Skeletal muscle cell (primary cell): ENCODE measurements at regions not wholly inside any gene's neighbourhood (a gene's known extent, or its start where the extent isn't known, plus 50 kb on each side); places are given as distances from the start of the nearest gene placed in this dataset.
A peak's percentile ranks its signal among the peaks of the same experiment; 100 is the strongest.

Experiments used
- DNase-seq: peaks from one replicate; pipeline ENCODE4 v3.0.0-alpha.2; 2010; ENCODE audit warnings: low read depth
- H3K4me3 ChIP-seq: 2 replicates; pipeline ENCODE4 v1.5.1; 2011; ENCODE audit warnings: low read depth, mild to moderate bottlenecking, control low read depth, low read length, moderate library complexity

- no peak for DNase-seq
Observed at GRCh38 chr14:65334765-65335410, 77.6 kb upstream of the FUT8 start.

GRCh38 chr14:65335411-65335947 is 77.1 kb upstream of the FUT8 start:
- H3K4me3 ChIP-seq: no peak overlapping the region
- DNase-seq: no peak

More at GRCh38 chr14:65334765-65335410, 77.6 kb upstream of the FUT8 start:
- H3K4me3 ChIP-seq: no peak overlapping the region

GRCh38 chr14:65336191-65336591 is 76.3 kb upstream of the FUT8 start:
- H3K4me3 ChIP-seq: no peak overlapping the region
- DNase-seq: peak; percentile 30

GRCh38 chr14:65339866-65340265 is 72.7 kb upstream of the FUT8 start:
- H3K4me3 ChIP-seq: no peak overlapping the region

GRCh38 chr14:65344011-65344410 is 68.5 kb upstream of the FUT8 start:
- no peak for DNase-seq
- no peak overlapping the region for H3K4me3 ChIP-seq

More at GRCh38 chr14:65339866-65340265, 72.7 kb upstream of the FUT8 start:
- no peak for DNase-seq

- no peak overlapping the region for H3K4me3 ChIP-seq
- no peak for DNase-seq
Observed at GRCh38 chr14:65345266-65345665, 67.3 kb upstream of the FUT8 start.

GRCh38 chr14:65346474-65346873 is 66.1 kb upstream of the FUT8 start:
- no peak for DNase-seq
- H3K4me3 ChIP-seq: no peak overlapping the region

GRCh38 chr14:65346895-65347294 is 65.6 kb upstream of the FUT8 start:
- DNase-seq: no peak
- H3K4me3 ChIP-seq: no peak overlapping the region

- DNase-seq: no peak
- H3K4me3 ChIP-seq: no peak overlapping the region
Observed at GRCh38 chr14:65348137-65348536, 64.4 kb upstream of the FUT8 start.

- DNase-seq: no peak
- H3K4me3 ChIP-seq: no peak overlapping the region
Observed at GRCh38 chr14:65349100-65349499, 63.4 kb upstream of the FUT8 start.

GRCh38 chr14:65351493-65352194 is 60.9 kb upstream of the FUT8 start:
- no peak overlapping the region for H3K4me3 ChIP-seq
- no peak for DNase-seq

GRCh38 chr14:65352964-65353530 is 59.5 kb upstream of the FUT8 start:
- no peak for DNase-seq

GRCh38 chr14:65354131-65354530 is 58.4 kb upstream of the FUT8 start:
- H3K4me3 ChIP-seq: no peak overlapping the region
- no peak for DNase-seq

More at GRCh38 chr14:65352964-65353530, 59.5 kb upstream of the FUT8 start:
- H3K4me3 ChIP-seq: no peak overlapping the region

GRCh38 chr14:65354715-65355114 is 57.8 kb upstream of the FUT8 start:
- no peak overlapping the region for H3K4me3 ChIP-seq
- DNase-seq: no peak

GRCh38 chr14:65356327-65356836 is 56.1 kb upstream of the FUT8 start:
- no peak overlapping the region for H3K4me3 ChIP-seq
- DNase-seq: peak; percentile 84

GRCh38 chr14:65357113-65357512 is 55.4 kb upstream of the FUT8 start:
- DNase-seq: no peak
- no peak overlapping the region for H3K4me3 ChIP-seq

GRCh38 chr14:65357689-65358088 is 54.8 kb upstream of the FUT8 start:
- DNase-seq: no peak
- no peak overlapping the region for H3K4me3 ChIP-seq

- no peak overlapping the region for H3K4me3 ChIP-seq
- DNase-seq: no peak
Observed at GRCh38 chr14:65359503-65359902, 53.0 kb upstream of the FUT8 start.

- no peak overlapping the region for H3K4me3 ChIP-seq
- no peak for DNase-seq
Observed at GRCh38 chr14:65360144-65360784, 52.3 kb upstream of the FUT8 start.

- H3K4me3 ChIP-seq: no peak overlapping the region
- DNase-seq: peak; percentile 92
Observed at GRCh38 chr14:65361920-65362319, 50.6 kb upstream of the FUT8 start.
